KOPT-K1 (cell line): ENCODE measurements at regions not wholly inside any gene's neighbourhood (a gene's known extent, or its start where the extent isn't known, plus 50 kb on each side); places are given as distances from the start of the nearest gene placed in this dataset.

Experiments used
- H3K27ac ChIP-seq: fragments of 200-600 bp; sonication (generic); 2 replicates; pipeline ENCODE4 v1.5.1; 2016; ENCODE audit warnings: antibody characterized with exemption, mild to moderate bottlenecking, low read depth, low read length; ENCODE audit not compliant: poor library complexity, severe bottlenecking
- H3K36me3 ChIP-seq: fragments of 200-600 bp; sonication (generic); 2 replicates; pipeline ENCODE4 v1.5.1; 2017; ENCODE audit warnings: antibody characterized with exemption, mild to moderate bottlenecking, low read length, moderate library complexity; ENCODE audit not compliant: insufficient read depth
- H3K9me3 ChIP-seq: fragments of 200-600 bp; sonication (generic); 2 replicates; pipeline ENCODE4 v1.5.1; 2017; ENCODE audit warnings: antibody characterized with exemption, low read length, mild to moderate bottlenecking; ENCODE audit not compliant: insufficient read depth, poor library complexity, severe bottlenecking

- no peak overlapping the region for H3K27ac ChIP-seq
These were observed 172.3 kb upstream of the TMPO start for GRCh38 chr12:98343002-98343567.

GRCh38 chr12:98344046-98344930 is 171.1 kb upstream of the TMPO start:
- Histone ChIP-seq H3K27ac (no peak overlapping the region), H3K9me3 (no peaks in the 10 kb centered on the region), H3K36me3 (no peaks in the 10 kb centered on the region)

More at GRCh38 chr12:98343002-98343567, 172.3 kb upstream of the TMPO start:
- H3K9me3 ChIP-seq, result no peaks in the 10 kb centered on the region
- no peaks in the 10 kb centered on the region for H3K36me3 ChIP-seq

GRCh38 chr12:98345308-98345876 is 170.0 kb upstream of the TMPO start:
- Histone ChIP-seq H3K9me3 (no peaks in the 10 kb centered on the region), H3K36me3 (no peaks in the 10 kb centered on the region), H3K27ac (no peak overlapping the region)

GRCh38 chr12:98351089-98351488 is 164.3 kb upstream of the TMPO start:
- Histone ChIP-seq H3K27ac (no peak overlapping the region), H3K9me3 (no peaks in the 10 kb centered on the region), H3K36me3 (no peaks in the 10 kb centered on the region)

GRCh38 chr12:98351784-98352183 is 163.6 kb upstream of the TMPO start:
- no peaks in the 10 kb centered on the region for H3K9me3 ChIP-seq
- H3K36me3 ChIP-seq, result no peaks in the 10 kb centered on the region
- no peak overlapping the region for H3K27ac ChIP-seq

GRCh38 chr12:98352218-98352811 is 163.1 kb upstream of the TMPO start:
- Histone ChIP-seq H3K36me3 (no peaks in the 10 kb centered on the region), H3K9me3 (no peaks in the 10 kb centered on the region), H3K27ac (no peak overlapping the region)

GRCh38 chr12:98352835-98353234 is 162.6 kb upstream of the TMPO start:
- Histone ChIP-seq H3K36me3 (no peaks in the 10 kb centered on the region), H3K27ac (no peak overlapping the region), H3K9me3 (no peaks in the 10 kb centered on the region)

- Histone ChIP-seq H3K36me3 (no peaks in the 10 kb centered on the region), H3K27ac (no peak overlapping the region), H3K9me3 (no peaks in the 10 kb centered on the region)
These were observed 160.8 kb upstream of the TMPO start for GRCh38 chr12:98354520-98355035.

GRCh38 chr12:98355322-98355721 is 160.1 kb upstream of the TMPO start:
- Histone ChIP-seq H3K27ac (no peak overlapping the region), H3K36me3 (no peaks in the 10 kb centered on the region), H3K9me3 (no peaks in the 10 kb centered on the region)

- Histone ChIP-seq H3K9me3 (no peaks in the 10 kb centered on the region), H3K27ac (no peak overlapping the region), H3K36me3 (no peaks in the 10 kb centered on the region)
These were observed 159.5 kb upstream of the TMPO start for GRCh38 chr12:98355933-98356332.

- H3K36me3 ChIP-seq, result no peaks in the 10 kb centered on the region
These were observed 157.2 kb upstream of the TMPO start for GRCh38 chr12:98358144-98358543.

GRCh38 chr12:98359856-98360255 is 155.5 kb upstream of the TMPO start:
- no peaks in the 10 kb centered on the region for H3K36me3 ChIP-seq
- no peaks in the 10 kb centered on the region for H3K9me3 ChIP-seq

More at GRCh38 chr12:98358144-98358543, 157.2 kb upstream of the TMPO start:
- H3K9me3 ChIP-seq, result no peaks in the 10 kb centered on the region
- H3K27ac ChIP-seq, result no peak overlapping the region

GRCh38 chr12:98360401-98360800 is 155.0 kb upstream of the TMPO start:
- H3K27ac ChIP-seq, result no peak overlapping the region
- no peaks in the 10 kb centered on the region for H3K9me3 ChIP-seq
- H3K36me3 ChIP-seq, result no peaks in the 10 kb centered on the region

More at GRCh38 chr12:98359856-98360255, 155.5 kb upstream of the TMPO start:
- H3K27ac ChIP-seq, result no peak overlapping the region

GRCh38 chr12:98369581-98369980 is 145.8 kb upstream of the TMPO start:
- H3K27ac ChIP-seq, result no peak overlapping the region
- H3K36me3 ChIP-seq, result no peaks in the 10 kb centered on the region
- H3K9me3 ChIP-seq, result no peaks in the 10 kb centered on the region

GRCh38 chr12:98370976-98371375 is 144.4 kb upstream of the TMPO start:
- Histone ChIP-seq H3K36me3 (no peaks in the 10 kb centered on the region), H3K27ac (no peak overlapping the region), H3K9me3 (no peaks in the 10 kb centered on the region)
